ENCODE measurements at regions not wholly inside any gene's neighbourhood (a gene's known extent, or its start where the extent isn't known, plus 50 kb on each side); places are given as distances from the start of the nearest gene placed in this dataset.

DNA sequence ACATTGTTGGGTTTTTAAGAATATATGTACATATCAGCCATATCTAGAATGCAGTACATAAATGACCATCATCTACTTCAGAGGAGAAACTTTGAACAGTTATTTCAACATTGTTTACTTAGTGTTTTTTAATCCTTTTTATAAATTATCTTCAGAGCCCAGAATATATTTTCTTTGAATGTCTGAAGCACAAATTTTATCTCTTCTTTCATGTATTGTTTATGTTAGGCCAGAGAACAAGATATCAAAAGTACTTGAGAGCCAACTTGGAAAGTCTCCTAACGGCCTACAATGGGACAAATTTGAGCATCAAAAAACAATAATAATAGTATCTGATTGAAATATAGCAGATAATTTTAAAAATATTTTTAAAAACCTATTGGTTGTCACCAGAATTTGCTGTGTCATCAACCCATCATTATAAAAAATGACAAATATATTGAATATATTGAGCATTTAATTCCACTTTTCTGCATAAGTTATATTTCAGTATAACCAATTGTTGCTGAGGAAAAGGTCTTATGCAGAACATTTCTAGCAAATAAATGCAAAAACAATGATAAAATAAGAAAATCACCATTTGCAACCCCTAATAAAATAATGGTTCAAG, 67.5 kb upstream of the CCNG1 start:
- TF ChIP-seq, protein P1, sequence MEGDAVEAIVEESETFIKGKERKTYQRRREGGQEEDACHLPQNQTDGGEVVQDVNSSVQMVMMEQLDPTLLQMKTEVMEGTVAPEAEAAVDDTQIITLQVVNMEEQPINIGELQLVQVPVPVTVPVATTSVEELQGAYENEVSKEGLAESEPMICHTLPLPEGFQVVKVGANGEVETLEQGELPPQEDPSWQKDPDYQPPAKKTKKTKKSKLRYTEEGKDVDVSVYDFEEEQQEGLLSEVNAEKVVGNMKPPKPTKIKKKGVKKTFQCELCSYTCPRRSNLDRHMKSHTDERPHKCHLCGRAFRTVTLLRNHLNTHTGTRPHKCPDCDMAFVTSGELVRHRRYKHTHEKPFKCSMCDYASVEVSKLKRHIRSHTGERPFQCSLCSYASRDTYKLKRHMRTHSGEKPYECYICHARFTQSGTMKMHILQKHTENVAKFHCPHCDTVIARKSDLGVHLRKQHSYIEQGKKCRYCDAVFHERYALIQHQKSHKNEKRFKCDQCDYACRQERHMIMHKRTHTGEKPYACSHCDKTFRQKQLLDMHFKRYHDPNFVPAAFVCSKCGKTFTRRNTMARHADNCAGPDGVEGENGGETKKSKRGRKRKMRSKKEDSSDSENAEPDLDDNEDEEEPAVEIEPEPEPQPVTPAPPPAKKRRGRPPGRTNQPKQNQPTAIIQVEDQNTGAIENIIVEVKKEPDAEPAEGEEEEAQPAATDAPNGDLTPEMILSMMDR (IDR thresholded peaks at IDR 0.05; ENCODE audit: extremely low read depth in 1 of 2, insufficient read depth in 1 of 2, low read depth in 1 of 2, low read length in 2 of 2): no peak
- TF ChIP-seq POLR2A (IDR thresholded peaks at IDR 0.05; ENCODE audit: low read depth, low read length) (no peak), JUN (IDR thresholded peaks at IDR 0.05; ENCODE audit: borderline replicate concordance, insufficient read depth, insufficient read length, low read depth) (no peak), POLR2AphosphoS5 (IDR thresholded peaks at IDR 0.05; ENCODE audit: insufficient read depth, low read depth, low read length) (no peak)
- TF ChIP-seq, protein P2, sequence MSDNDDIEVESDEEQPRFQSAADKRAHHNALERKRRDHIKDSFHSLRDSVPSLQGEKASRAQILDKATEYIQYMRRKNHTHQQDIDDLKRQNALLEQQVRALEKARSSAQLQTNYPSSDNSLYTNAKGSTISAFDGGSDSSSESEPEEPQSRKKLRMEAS (IDR thresholded peaks at IDR 0.05; ENCODE audit: insufficient read depth, insufficient read length): no peak

All from endothelial cell of umbilical vein (primary cell).